ENCODE measurements at regions not wholly inside any gene's neighbourhood (a gene's known extent, or its start where the extent isn't known, plus 50 kb on each side); places are given as distances from the start of the nearest gene placed in this dataset.
A peak's percentile ranks its signal among the peaks of the same experiment; 100 is the strongest.

GRCh38 chr4:27846951-27847350 lies 986.3 kb downstream of the STIM2 start:
- DNase-seq (ENCODE audit: low read depth), result no peak

DNA sequence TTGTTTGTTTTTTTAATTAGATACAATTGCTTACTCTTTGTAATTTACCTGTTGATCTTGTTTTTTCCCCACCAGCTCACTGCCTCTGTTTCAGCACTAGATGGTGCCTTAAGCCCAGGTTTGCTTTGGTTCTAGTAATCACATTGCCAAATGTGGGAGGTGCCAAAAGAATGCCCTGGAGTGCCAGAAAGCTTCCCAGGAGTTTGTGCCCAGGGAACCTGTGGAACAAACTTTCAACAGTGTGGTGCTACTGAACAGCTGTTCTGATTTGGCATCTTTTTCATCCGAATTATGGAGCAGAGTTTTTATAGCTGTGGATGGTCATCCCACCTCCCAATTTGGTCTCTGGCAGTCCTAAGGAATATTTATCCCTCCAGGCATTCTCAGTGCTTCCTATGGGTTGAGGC lies 1000.7 kb downstream of the STIM2 start:
- DNase-seq (ENCODE audit: low read depth), result peak; percentile 73

DNA sequence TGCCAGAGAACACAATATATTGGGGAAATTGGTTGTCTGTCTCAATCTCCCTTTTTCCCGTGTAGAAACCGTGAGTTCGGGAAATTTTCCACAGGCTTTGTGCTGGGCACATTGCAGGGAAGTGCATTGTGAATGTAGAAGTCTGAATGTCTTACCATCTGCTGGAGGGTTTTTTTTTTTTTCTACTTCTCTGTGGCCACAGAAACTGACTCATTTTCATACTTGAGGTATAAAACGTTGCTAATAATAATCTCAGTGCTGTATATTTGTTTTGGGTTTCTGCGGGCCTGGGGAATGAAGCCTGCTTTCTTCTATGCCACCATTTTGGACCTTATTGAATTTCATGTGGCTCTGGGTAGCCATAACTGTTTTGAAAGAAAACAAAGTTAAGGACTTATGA lies 1001.2 kb downstream of the STIM2 start:
- peak; percentile 79 for DNase-seq (ENCODE audit: low read depth)

- DNase-seq (ENCODE audit: low read depth), result peak; percentile 36
Measured at GRCh38 chr4:27873596-27873995, 1013.0 kb downstream of the STIM2 start.

DNA sequence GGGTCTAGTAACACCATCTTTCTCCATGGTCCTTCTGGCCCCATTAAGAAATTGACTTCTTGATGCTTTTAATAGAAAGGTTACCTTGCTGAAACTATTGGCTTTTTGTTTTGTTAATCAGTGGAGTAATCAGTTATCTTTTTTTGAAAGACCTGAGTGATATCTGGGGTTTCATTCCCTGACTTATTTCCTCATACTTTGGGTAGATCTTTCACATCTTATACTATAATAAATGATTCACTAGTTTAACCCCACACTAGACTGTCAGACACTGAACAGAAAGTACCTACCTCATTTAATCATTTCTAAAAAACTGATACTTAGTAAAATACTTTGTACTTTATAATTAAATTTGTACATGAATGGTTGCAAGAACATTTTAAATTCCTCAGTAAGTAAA lies 1021.1 kb downstream of the STIM2 start:
- no peak for DNase-seq (ENCODE audit: low read depth)

DNA sequence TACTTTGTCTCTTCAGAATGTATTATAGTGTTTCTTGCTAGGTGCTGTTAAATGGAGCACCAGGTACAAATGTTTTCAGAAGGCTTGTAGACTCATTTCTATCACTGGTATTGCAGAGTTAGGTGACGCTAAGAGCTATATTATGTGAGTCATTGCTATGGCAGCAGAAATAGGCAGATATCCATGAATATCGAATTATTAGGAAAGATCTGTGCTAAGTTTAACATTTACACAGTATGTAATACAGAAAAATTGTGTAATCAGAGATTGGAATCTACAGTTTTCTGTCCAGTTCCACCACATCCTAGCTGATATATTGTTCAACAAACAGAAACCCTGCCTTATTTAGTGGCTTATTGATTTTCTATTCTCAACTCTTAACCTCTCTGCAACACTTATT lies 1025.5 kb downstream of the STIM2 start:
- DNase-seq (ENCODE audit: low read depth), result no peak

- no peak for DNase-seq (ENCODE audit: low read depth)
Measured at GRCh38 chr4:27887646-27888045, 1027.0 kb downstream of the STIM2 start.

- DNase-seq (ENCODE audit: low read depth), result no peak
Measured at GRCh38 chr4:27888505-27888904, 1027.9 kb downstream of the STIM2 start.

- peak; percentile 67 for DNase-seq (ENCODE audit: low read depth)
Measured at GRCh38 chr4:27894951-27895350, 1034.3 kb downstream of the STIM2 start.

GRCh38 chr4:27908356-27908755 lies 1047.7 kb downstream of the STIM2 start:
- DNase-seq (ENCODE audit: low read depth), result peak; percentile 55

DNA sequence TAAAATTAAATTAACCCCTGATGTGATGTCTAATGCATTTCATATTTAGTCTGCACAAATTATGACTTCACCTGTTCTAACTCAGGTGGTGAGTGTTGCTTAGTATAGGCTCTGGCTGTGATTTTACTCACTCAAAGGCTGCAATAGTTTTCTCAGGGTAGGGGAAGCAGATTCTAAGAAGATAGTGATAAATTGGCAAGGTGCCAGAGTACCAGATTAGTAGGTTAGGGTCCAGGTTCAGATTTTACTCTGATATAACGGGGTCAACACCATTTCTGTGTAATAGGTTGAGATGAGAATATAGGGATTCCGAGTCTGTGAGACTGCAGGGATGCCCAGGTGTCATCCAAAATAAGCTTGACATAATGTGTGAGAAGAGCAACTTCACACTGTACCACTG lies 1049.6 kb downstream of the STIM2 start:
- DNase-seq (ENCODE audit: low read depth), result no peak

DNA sequence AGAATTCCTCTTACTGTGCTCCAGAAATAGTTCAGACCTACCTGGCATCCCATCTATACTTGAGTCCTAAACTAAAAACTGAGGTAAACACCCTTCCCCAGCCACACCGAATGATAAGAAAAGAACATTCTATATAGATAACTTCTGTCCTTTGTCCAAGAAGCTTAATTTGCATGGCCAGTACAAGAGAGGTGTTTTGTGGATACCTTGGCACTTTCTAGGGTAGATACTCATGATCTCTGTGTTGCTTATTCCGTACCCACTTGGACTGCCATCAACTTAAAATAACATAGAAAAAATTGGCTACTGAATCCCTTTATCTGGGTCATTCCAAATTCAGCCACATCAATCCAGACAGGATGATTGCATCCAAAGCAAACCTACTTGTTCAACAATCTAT lies 1050.4 kb downstream of the STIM2 start:
- no peak for DNase-seq (ENCODE audit: low read depth)

DNA sequence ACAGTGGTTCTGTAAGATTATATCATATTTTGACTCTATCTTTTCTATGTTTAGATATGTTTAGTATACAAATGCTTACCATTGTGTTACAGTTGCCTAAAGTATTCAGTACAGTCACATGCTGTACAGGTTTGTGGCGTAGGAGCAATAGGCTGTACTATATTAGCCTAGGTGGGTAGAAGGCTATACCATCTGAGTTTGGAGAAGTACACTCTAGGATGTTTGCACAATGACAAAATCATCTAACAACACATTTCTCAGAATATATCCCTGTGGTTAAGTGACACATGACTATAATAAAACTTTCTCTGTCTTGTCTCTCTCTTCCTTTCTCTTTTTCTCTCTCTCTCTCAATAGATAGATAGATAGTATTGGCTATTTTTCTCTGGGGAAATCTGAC lies 1053.1 kb downstream of the STIM2 start:
- DNase-seq (ENCODE audit: low read depth), result no peak

- no peak for DNase-seq (ENCODE audit: low read depth)
Measured at GRCh38 chr4:27915822-27916221, 1055.2 kb downstream of the STIM2 start.

GRCh38 chr4:27916452-27917184 lies 1056.0 kb downstream of the STIM2 start:
- DNase-seq (ENCODE audit: low read depth), result no peak

DNA sequence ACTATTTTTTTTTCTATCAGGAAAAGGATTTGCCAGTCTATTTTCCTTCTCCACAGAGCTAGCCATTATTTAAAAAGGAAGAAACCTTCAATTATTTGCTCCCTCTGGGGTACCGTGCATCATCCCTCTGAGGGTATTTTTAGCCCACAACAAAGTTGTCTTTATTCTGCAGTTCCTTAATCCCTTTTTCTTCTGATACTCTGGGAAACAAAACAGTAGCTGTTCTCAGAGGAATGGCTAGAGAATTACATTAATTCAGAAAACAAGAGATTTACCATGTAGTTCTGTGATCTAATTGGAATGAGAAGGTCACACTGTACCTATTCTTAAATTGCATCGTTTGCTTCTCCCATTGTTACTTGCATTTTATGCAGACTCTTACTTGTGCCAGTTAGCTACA lies 1056.7 kb downstream of the STIM2 start:
- DNase-seq (ENCODE audit: low read depth), result no peak

- peak; percentile 60 for DNase-seq (ENCODE audit: low read depth)
Measured at GRCh38 chr4:27921231-27921630, 1060.6 kb downstream of the STIM2 start.

DNA sequence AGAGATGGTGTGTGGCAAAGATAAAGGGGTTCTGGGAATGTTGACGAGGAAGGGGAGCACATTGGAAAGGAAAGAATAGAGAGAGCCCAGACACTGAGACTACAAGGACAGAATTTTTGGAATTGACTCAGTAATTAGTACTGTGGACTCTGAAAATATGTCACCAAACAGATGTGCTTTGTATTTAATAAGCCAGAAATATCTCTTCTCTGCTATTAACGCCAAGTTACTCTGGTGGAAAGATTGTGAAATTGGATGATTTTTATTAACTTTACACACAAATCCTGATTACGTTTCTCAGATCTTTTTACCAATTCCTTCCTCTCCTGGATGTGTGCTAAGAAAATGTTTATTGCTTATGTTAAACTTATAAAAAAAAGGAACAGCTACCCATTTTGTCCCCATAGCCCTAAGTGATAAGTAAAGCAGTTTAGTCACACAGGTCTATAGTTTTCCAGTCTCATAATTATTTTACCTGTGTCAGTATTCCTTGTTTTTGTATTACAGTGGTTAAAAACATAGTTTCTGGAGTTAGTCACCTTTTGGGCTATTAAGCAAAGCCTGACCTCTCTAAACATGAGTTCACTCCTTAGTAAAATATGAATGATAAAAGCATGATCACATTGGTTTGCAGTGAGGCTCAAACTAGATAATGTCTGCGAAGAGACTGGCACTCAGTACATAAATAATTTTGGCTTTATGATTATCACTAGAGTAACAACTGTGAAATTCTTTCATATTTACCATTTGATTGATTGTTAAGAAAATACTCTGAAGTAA lies 1068.3 kb downstream of the STIM2 start:
- no peak for DNase-seq (ENCODE audit: low read depth)

- DNase-seq (ENCODE audit: low read depth), result no peak
Measured at GRCh38 chr4:27930291-27930690, 1069.7 kb downstream of the STIM2 start.

DNA sequence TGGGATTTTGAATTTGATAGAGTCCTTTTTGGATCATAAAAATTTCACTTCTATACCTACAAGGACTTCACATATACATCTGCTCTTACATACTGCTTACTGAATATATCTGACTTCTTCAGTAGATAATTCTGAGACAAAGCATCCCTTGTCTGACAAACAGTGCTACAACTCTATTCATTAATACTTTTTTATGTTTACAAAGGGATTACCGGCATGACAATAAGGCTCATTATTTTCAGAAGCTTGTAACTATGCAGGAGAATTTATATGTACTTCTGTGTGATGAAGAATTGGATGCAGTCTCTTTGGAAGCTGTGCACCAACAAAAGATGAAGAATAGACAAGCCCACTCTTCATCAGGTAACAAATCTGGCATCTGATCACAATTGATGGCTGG lies 1070.3 kb downstream of the STIM2 start:
- no peak for DNase-seq (ENCODE audit: low read depth)

DNA sequence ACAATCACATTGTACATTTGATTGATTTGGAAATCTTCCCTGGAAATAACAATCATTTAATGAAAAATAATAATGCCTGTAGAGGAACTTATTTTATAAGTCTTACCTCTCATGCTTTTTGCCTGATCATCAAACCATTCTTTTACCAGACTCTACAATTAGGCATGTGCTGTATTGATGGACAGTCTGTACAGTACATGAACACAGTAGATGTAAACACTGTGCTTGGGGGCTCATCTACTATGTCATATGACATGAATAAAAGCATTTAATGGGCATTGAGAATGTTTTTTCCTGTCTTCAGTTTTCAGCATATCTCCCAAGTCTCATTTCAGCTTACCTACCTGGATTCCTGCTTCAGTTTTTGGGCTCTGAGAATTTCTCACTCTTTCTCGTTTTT lies 1070.9 kb downstream of the STIM2 start:
- no peak for DNase-seq (ENCODE audit: low read depth)

DNA sequence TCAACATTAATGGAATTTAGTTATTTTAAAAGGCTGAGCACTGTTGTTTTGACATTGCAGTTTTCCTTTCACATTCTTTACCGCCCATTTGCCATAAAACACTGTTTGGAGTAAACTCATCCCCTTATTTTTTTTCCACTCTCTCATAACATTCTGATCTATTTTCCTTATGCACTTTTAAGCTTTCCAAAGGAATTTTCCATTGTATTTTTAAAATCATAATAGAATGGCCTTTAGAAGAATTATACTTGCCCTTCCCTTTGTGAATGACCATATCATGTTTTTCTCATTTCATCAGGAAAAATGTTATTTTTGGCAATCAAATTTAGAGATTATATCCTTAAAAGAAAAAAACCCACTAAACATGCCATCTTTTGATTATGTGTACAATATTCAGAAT lies 1074.2 kb downstream of the STIM2 start:
- no peak for DNase-seq (ENCODE audit: low read depth)

- DNase-seq (ENCODE audit: low read depth), result no peak
Measured at GRCh38 chr4:27946799-27947198, 1086.2 kb downstream of the STIM2 start.

DNA sequence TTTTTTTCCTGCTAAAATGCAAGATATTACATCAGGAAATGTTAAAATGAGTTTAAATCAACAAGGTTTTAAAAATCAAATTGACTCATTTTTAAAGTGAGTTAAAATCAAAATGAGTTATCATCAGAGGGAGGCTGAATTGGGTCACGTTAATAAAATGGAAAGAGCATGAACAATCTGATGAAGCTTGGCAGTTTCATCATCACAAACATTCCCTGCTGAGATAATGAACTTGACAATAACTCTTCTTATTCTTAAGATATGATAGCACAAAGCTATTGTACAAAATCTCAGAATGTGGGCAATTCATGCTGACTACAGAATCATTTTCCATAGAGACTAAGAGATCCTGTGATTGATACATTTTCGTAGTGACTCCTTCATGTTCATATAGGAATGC lies 1086.7 kb downstream of the STIM2 start:
- DNase-seq (ENCODE audit: low read depth), result no peak
